T-helper 1 cell treated with Interleukin-12 subunit alpha and Interleukin-12 subunit beta and Interleukin-4 antibody, amounts not matched to agents 30 ng/mL and 1 ng/mL, for 36 hours (primary cell): ENCODE measurements at regions not wholly inside any gene's neighbourhood (a gene's known extent, or its start where the extent isn't known, plus 50 kb on each side); places are given as distances from the start of the nearest gene placed in this dataset.
"Not testable (repeated sequence)": the region's sequence is repeated elsewhere in the genome, so short reads cannot be mapped to it uniquely, and the experiment has no call there.

Experiments
- intact Hi-C: fragments of 100-400 bp; cut with micrococcal nuclease; formaldehyde crosslinking; loops from one replicate; pipeline ENCODE4 v1.15.1; 2024

DNA sequence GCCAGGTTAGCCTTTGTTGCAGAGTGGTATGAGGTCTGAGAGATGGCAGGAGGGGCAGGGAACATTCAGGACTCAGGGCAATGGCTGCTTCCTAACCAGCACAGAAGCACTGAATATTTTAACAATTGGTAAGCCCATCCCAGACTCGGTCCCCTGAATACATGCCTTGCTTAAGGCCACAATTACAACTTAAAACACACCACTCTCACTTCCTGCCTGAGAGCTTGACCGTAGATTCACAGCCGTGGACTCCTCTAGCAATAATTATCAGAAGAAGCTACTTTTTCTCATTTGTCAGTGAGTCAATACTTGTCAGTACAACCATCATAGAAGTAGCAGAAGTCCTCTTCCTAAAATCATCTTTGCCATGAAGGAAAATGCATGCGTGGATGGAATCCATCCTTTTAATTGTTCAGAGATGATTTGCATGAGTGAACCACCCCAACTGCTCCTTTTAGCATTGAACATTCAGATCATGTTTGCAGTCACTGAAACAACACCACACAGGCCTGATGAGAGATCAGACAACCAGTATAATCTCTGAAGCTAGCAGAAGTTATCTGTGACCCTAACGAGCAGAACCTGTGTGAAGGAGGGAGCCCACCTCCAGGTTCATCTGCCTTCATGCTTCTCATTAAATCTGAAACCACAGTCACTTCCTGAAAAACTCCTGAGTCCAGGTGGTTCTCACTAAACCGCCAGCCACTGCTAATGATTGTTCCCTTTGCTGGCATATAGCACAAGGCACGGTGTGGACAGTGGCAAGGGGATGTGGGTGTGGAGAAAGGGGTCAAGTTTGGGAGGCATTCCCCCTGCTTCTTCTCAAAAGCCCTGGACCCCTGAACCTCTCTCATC lies 333.9 kb upstream of the CNR1 start:
- intact Hi-C loops = no loop called here

DNA sequence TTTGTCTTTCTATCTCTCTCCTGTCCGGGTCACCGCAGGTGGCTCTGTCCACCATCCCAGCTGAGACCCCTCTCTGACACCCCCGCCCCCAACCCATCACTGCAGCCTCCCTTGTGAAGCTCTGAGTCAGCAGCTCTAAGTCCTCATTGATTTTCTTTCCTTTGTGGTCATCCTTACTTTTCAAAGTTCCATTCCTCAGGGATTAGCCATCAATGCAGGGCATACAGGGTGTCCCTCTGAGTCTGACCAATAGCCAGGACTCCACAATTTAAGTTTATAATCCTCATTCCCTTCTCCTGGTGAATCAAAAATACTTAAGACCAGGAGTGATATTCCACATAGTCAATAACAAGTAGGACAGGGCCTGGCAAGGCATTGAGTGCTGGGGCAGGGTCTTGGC lies 333.3 kb upstream of the CNR1 start:
- intact Hi-C loops = no loop called here

DNA sequence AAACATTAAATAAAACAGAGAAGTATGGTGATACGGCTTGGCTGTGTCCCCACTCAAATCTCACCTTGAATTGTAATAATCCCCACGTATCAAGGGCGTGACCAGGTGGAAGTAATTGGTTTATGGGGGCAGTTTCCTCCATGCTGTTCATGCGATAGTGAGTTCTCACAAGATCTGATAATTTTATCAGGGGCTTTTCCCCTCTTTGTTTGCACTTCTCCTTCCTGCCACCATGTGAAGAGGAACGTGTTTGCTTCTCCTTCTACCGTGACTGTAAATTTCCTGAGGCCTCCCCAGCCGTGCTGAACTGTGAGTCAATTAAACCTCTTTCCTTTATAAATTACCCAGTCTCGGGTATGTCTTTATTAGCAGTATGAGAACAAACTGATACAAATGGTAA lies 331.3 kb upstream of the CNR1 start:
- intact Hi-C loops = not testable (repeated sequence)

GRCh38 chr6:88494401-88495140 lies 328.4 kb upstream of the CNR1 start:
- intact Hi-C loops = no loop called here

DNA sequence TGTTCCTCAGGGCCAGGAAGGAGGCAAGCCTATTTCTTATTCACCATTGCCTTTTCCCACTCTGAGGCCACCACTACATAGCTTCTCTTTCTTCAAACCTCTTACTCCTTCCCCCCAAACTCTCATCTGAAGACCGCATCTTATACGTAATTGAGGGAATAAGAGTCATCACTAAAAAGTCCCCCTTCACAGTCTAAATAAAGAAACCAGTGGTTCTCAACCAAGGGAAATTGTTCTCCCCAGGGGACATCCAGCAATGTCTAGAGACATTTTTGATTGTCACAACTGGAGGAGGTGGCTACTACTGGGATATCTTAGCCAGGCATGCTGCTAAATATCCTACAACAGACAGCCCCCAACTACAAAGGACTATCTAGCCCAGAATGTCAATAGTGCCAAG lies 327.6 kb upstream of the CNR1 start:
- intact Hi-C loops = no loop called here

DNA sequence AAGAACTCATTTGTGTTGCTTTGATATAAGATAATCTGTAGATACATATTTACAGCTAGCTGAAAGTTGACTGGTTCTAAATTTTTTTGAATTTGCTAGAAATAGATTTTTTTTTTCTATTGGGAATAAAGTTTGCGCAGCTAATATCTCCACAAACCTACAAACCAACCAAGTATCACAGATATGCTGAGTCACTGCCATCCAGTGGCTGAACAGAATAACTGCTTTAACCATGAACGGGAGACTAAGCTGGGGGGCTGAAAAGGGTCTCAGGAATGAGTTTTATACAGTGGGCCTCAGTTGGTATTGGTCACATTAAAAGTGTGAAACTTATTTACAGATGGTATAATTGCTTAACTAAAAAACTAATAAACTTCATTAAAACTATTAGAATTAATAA lies 326.7 kb upstream of the CNR1 start:
- intact Hi-C loops = no loop called here

DNA sequence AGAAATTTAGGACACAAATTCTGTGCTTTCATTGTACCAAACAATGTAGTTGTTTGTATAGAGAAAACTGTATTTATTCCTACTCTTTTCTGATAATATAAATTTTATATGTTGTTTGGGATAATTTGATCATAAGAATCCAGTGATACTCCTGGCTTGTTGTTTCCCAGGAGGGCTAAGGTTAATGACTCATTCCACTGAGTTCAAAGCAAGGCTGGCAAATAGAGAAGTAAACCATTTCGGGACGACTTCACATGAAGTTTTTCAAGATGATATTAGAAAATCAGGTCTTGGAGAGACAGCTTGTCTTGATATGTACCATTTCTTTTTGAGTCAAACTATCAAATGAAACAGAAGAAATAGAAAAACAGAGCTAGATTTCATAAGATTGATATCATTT lies 326.1 kb upstream of the CNR1 start:
- intact Hi-C loops = no loop called here

DNA sequence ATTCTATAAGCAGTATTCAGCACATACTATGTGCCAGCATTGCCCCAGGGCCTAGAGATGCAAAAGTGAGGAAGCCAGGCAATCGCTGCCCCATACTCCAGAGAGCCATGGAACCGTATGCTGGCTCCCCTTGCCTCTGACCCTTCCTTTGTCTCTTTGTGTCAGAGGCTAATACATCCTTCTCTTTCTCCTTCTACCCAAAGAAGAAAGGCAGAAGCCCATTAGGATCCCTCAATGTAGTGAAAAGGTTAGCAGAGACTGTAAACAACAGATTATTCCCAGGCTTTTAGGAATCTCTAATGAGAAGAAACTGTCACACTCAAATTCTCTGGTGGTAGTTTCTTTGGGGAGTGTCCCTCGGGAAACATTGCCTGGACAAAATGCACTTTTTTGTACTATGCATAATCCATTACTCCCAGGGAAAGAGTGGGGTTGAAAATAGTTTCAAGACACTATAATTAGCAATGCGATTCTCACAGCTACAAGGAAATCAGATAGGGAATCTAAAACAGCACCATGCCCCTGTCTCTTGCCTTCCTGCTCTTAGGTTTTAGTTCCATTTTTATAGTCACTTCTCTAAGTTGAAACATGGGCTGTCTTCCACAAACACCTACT lies 325.2 kb upstream of the CNR1 start:
- intact Hi-C loops = no loop called here

DNA sequence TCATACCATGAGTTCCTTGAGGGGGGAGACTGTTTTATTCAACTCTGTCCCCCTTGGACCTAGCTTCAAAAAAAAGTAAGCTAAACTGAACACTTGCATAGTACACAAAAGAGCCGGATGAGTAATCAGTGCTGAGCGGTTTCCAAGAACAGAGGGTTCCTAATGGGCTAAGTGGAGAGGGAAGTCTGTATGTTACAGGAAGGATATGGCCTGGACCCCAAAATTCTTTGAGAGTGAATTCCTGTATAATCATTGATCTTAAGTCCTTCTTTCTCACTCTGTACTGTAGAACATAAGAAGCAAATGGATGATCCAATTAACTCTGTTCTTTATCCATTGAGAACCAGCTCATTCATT lies 324.7 kb upstream of the CNR1 start:
- intact Hi-C loops = no loop called here

DNA sequence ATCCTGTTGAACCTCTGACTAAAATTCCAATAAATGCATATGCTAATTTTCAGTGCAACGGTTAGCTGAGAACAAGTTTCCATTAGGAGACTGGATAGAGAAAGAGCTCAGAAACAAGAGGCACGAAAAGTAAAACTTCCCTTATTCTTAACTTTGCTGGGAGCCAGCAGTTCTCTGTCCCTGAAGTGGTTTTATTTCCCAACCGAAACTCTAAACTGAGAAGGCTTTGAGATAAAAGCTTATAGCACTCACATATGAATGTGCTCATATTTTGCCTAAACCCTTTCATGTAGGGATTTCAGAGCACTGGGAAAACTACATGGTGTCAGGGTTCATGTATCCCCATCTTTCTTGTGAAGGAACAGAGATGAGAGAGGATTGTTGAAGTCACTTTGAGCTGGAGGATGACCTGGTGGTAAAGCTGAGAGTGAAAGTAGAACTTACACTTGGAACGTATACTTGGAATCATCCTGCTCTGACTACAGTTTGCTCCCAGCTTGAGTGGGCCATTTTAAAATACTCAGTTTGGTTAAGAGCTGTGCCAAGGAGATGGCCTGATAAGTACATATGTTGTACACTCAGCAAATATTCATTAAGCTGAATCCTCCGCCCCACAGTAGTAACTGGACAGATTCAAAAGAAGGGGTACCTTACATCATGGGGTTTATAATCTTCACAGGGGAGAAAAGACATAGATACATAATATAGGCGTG lies 324.2 kb upstream of the CNR1 start:
- intact Hi-C loops = no loop called here

DNA sequence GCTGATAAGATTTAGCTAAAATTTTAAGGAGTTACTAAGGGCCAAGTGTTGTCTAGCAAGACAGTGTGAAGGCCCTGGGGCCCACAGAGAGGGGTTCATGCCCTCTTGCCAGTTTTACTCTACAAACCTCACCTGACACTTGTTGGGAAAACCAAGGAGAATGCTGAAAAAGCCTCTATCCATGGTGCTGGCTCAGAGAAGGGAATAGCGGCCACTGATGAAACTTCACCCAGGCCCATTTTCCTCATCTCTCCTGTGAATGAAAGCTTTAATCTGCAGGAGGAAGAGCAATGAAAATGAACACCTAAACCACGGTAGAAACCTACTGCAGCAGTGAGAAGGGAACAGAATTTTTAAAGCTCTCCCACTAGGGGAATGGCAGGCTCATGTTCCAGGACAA lies 317.3 kb upstream of the CNR1 start:
- intact Hi-C loops = no loop called here

DNA sequence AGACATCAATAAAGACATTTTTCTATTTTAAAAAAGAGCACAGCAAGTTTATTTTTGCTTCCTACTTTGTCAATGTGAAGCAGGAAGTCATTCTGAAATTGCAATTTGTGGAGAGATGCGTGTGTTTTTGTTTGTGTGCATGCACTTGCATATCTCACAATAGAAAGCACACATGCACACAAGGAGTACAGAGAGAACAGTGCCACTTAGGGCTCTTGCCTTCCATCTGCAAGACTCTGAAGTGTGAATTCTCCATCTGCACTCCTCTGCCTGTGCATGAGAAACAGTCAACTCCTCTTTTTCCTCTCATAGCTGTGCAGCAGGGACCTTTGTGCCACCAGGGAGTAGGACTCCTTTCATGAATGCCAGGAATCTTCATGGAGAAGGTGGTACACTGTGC lies 316.3 kb upstream of the CNR1 start:
- intact Hi-C loops = no loop called here

DNA sequence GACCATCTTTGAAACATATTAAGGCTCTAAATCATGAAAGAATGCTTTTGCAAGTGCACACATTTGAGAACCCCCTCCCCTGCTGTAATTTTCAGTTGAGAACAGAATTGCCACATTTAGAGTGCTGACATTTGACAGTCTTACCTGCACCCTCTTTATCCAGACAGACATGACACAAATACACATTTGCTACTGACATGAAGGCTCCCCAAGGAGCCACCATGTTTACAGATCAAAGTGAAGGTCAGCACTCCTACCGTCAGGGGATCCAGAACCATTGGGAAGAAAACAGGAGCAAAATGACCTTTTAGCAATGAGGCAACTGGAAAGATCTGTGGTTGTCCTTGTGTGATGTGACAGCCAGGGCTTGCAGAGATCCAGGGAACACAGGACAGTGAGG lies 315.4 kb upstream of the CNR1 start:
- intact Hi-C loops = no loop called here

GRCh38 chr6:88480816-88481215 lies 314.7 kb upstream of the CNR1 start:
- intact Hi-C loops = no loop called here

DNA sequence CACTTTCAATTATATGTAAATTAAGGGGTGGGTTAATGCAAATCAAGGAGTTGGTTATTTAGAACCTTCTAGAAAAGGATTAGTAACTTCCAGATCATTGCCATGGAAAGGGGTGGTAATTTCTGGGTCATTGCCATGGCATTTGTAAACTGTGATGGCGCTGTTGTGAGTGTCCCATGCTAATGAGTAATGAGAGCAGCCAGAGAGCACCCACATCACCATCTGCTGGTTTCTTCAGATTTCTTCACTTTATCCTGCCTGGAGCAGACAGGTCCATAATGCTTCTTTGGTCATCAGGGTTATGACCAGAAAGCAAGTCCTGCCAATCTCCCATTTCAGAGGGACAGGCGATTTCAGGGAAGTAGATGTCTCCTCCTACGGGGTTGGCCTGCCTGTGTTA lies 311.3 kb upstream of the CNR1 start:
- intact Hi-C loops = no loop called here

GRCh38 chr6:88476388-88476787 lies 310.2 kb upstream of the CNR1 start:
- intact Hi-C loops = no loop called here

GRCh38 chr6:88474720-88475119 lies 308.6 kb upstream of the CNR1 start:
- intact Hi-C loops = no loop called here

DNA sequence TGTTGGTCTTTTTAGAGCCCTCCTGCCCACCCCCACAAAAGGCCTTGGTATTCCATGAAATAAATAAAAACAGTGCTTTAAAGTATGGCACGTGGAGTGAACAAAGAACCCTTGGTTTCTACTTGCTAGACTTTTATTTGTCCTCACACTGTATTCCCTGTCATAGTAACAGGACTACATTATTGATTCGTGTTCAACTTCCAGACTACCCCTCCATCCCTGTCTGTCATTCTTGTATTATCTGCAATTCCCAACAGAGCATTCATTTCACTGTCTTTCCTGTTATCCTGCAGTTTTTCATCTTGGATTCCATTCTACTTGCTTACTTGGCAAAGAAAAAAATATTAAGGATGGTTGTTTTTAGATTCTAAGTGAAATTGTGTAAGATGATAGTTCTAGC lies 307.4 kb upstream of the CNR1 start:
- intact Hi-C loops = no loop called here

DNA sequence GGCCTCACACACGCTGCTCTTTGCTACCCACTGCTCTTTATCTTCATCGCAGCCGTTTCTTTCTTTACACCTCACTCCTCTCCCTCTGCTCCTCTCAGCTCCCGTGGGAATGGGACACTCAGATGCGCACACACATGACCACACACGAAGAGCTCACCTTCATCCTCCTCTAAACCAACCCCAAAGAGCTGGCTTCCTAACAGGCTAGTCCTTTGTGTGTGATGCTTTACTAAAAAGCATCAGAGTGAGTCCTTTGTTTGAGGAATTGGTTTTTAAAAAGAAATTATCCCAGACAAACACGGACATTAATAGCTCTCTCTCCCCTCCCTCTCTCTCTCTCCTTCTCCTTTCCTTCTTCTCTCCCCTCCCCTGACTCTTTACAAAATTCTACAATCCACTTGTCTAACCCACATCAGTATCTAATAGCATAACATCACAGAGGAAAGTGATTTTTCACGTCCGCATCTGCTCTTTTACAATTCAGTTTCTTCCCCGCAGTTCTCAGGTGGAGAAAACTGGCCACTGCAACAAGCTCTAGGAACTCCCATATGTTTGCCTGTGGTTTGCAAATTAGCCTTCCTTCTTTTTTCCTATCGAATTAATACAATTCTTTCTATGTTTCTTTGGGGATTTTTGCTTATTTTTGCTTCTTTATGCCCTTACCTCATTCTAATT lies 306.8 kb upstream of the CNR1 start:
- intact Hi-C loops = no loop called here

GRCh38 chr6:88459643-88460042 lies 293.5 kb upstream of the CNR1 start:
- intact Hi-C loops = loop anchor here (10.0 kb wide), 1 partner anchor 1065 kb away; no protein-coding TSS in a partner anchor

GRCh38 chr6:88459189-88459588 lies 293.0 kb upstream of the CNR1 start:
- intact Hi-C loops = no loop called here
